ENCODE measurements at regions not wholly inside any gene's neighbourhood (a gene's known extent, or its start where the extent isn't known, plus 50 kb on each side); places are given as distances from the start of the nearest gene placed in this dataset.

DNA sequence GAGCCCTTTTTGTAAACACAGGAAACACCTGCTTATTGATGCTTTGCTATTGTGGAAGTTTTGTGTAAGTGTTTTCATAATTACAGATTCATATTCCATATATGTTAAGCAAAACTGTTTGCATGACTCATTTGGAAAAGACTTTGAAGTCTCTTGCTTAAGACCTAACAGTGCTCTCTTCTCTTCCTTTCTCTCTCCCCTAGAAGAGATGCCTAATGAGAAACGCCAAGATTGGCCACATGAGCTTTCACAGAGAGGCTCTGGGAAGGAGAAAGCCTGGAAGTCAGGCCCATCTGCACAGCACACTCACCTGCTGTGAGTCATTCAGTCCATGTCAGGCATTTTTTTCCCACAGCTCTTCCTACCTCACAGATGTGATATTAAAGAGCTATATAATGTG lies 101.6 kb upstream of the PALMD start:
- no peak for TF ChIP-seq GATA3 (IDR thresholded peaks at IDR 0.05; ENCODE audit: low read depth, low read length)
- TF ChIP-seq GATA2 (IDR thresholded peaks at IDR 0.05; ENCODE audit: low read depth, low read length): no peak

Data from SH-SY5Y (cell line).